ENCODE measurements at regions not wholly inside any gene's neighbourhood (a gene's known extent, or its start where the extent isn't known, plus 50 kb on each side); places are given as distances from the start of the nearest gene placed in this dataset.

DNA sequence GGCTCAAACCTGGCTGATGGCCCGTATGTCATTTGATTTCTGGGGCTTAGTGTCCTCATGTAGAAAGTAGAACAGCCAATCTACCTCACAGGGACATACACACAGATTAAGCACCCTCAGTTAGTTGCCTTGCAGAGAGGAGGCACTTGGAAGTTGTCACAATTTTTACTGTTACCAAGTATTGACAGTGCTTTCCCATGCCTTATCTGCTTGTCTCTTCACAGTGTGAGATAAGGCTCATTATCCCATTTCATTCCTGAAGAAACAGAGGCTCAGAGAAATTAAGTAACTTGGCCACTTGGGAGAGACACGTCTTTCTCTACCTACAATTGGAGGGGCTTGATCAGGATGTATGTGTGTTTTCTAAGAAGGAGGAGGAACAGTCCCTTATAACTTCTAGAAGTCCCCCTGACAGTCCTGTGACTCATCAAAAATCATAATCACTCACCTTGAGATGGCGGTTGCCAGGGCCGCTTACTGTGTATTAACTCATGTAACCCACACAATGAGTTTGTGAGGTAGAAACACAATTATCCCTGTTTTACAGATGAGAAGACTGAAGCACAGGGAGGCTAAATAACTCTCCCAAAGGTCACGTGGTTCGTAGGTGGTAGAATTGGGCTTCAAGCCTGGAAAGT lies 56.9 kb upstream of the LHX1 start:
- no peak for DNase-seq
- intact Hi-C loops (cut with DNase I): no loop called here
- Histone ChIP-seq H3K36me3 (no peaks in the 10 kb centered on the region), H3K27ac (no peak overlapping the region), H3K9me3 (no peaks in the 10 kb centered on the region), H3K4me3 (no peak overlapping the region), H3K4me1 (no peaks in the 10 kb centered on the region), H3K27me3 (peaks cover 0 to 6% of the 10 kb centered on the region in 2 donors)
- WGBS (ENCODE audit: insufficient coverage, low coverage, low lambda C conversion rate, missing lambda C conversion rate): 63% methylated on average over 3 of the region's 6 CpGs
- no peak for ATAC-seq
- TF ChIP-seq, protein P1, sequence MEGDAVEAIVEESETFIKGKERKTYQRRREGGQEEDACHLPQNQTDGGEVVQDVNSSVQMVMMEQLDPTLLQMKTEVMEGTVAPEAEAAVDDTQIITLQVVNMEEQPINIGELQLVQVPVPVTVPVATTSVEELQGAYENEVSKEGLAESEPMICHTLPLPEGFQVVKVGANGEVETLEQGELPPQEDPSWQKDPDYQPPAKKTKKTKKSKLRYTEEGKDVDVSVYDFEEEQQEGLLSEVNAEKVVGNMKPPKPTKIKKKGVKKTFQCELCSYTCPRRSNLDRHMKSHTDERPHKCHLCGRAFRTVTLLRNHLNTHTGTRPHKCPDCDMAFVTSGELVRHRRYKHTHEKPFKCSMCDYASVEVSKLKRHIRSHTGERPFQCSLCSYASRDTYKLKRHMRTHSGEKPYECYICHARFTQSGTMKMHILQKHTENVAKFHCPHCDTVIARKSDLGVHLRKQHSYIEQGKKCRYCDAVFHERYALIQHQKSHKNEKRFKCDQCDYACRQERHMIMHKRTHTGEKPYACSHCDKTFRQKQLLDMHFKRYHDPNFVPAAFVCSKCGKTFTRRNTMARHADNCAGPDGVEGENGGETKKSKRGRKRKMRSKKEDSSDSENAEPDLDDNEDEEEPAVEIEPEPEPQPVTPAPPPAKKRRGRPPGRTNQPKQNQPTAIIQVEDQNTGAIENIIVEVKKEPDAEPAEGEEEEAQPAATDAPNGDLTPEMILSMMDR (IDR thresholded peaks at IDR 0.05): no peak
- TF ChIP-seq POLR2A (IDR thresholded peaks at IDR 0.05): no peak

DNA sequence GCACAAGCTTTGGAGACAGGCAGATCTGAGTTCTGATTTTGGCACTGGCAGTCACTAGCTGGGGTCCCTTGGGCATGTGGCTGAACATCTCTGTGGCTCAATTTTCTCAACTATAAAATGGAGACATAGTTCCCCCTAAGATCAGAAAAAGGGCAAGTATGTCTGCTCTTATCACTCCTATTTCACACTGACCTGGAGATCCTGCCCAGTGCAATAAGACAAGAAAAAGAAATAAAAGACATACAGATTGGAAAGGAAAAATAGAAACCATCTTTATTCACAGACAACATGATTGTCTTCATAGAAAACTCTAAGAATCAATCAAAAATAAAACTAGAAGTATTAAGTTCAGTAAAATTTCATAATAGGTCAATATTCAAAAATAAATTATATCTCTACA lies 56.0 kb upstream of the LHX1 start:
- TF ChIP-seq, protein P1 (IDR thresholded peaks at IDR 0.05): no peak
- no peak for TF ChIP-seq POLR2A (IDR thresholded peaks at IDR 0.05)
- H3K4me1 ChIP-seq: no peaks in the 10 kb centered on the region
- intact Hi-C loops (cut with DNase I): no loop called here
- no peak for DNase-seq
- H3K27me3 ChIP-seq: peaks cover 0 to 6% of the 10 kb centered on the region in 2 donors
- H3K9me3 ChIP-seq: no peaks in the 10 kb centered on the region
- no peak overlapping the region for H3K4me3 ChIP-seq
- H3K27ac ChIP-seq: no peak overlapping the region
- ATAC-seq: no peak
- no peaks in the 10 kb centered on the region for H3K36me3 ChIP-seq

DNA sequence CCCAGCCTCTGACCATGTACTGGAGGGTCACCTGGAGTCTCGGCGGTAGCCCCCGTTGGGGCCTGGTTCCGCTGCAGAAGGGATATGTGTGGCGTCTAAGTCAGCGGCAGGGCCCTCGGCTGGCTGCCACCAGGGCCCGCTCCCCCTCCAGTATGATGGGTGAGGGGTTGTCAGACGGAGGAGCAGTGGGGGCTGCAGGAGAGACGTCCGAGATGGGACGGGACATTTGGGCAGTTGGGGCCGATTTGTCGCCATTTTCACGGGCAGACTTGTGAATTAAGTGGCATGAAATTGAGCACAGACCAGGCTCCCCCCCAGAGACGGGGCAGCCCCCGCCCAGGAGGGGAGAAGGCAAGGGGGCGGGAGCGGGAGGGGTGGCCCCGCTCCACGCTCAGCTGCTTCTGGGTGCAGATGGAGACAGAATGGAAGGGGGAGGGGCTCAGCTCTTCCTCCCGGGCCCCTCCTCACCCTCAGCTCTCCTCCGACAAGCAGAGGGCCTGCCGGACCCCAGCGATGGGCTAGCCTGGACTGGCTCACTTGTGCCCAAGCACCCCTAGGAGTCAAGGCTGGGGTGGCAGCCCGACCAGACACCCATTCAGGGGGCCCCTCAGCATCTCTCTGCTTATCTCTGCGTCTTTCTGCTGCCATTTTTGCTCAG lies 52.7 kb upstream of the LHX1 start:
- no peak for DNase-seq
- H3K4me3 ChIP-seq: no peak overlapping the region
- no peaks in the 10 kb centered on the region for H3K4me1 ChIP-seq
- intact Hi-C loops (cut with DNase I): no loop called here
- no peak for TF ChIP-seq POLR2A (IDR thresholded peaks at IDR 0.05)
- TF ChIP-seq, protein P1 (IDR thresholded peaks at IDR 0.05): no peak
- peak in 1 of 4 donors; percentile 16 for ATAC-seq
- 23% methylated on average over 6 of the region's 27 CpGs for WGBS (ENCODE audit: insufficient coverage, low coverage, low lambda C conversion rate, missing lambda C conversion rate)
- H3K9me3 ChIP-seq: no peaks in the 10 kb centered on the region
- H3K27me3 ChIP-seq: peaks cover 0 to 6% of the 10 kb centered on the region in 2 donors
- H3K27ac ChIP-seq: no peak overlapping the region
- H3K36me3 ChIP-seq: no peaks in the 10 kb centered on the region

DNA sequence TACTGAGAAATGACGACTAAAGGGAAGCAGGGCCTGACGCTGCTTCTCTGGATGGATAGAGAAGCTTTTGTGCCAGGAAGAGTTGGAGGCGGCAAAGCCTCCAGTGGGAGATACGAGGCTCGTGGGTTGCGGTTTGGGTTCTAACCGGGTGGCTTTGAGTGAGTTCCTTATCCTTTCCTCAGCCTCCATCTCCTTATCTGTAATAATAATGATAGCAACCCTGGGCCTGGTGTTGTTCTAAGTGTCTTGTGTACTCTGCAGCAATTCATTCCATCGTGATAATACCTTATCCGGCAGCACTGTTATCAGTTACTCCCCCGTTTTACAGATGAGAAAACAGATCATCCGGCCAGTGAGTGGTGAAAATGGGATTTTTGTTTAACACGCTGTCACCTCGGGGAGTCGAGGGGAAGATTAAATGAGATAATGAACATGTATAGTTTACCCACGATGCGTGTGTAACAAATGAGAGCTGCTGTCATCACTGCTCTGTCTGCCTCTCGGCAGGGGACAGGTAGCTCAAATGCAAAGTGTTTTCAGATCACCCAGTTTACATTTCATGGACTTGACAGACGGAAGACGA lies 52.0 kb upstream of the LHX1 start:
- Histone ChIP-seq H3K4me3 (no peak overlapping the region), H3K36me3 (no peaks in the 10 kb centered on the region), H3K9me3 (no peaks in the 10 kb centered on the region), H3K4me1 (no peaks in the 10 kb centered on the region), H3K27ac (no peak overlapping the region), H3K27me3 (peaks cover 0 to 6% of the 10 kb centered on the region in 2 donors)
- intact Hi-C loops (cut with DNase I): no loop called here
- 32% methylated on average over 19 of the region's 19 CpGs for WGBS (ENCODE audit: insufficient coverage, low coverage, low lambda C conversion rate, missing lambda C conversion rate)
- no peak for ATAC-seq
- no peak for DNase-seq
- TF ChIP-seq POLR2A (IDR thresholded peaks at IDR 0.05): no peak
- TF ChIP-seq, protein P1 (IDR thresholded peaks at IDR 0.05): no peak

Measured in right lobe of liver (tissue), 6 donors.